GM18909 (cell line): ENCODE measurements at regions not wholly inside any gene's neighbourhood (a gene's known extent, or its start where the extent isn't known, plus 50 kb on each side); places are given as distances from the start of the nearest gene placed in this dataset.

Source experiments
- ATAC-seq: cut with Tn5 transposase; IDR thresholded peaks from one replicate; pipeline ENCODE4 v1.9.1; 2021; ENCODE audit warnings: mild to moderate bottlenecking; ENCODE audit not compliant: unreplicated experiment, poor library complexity

- no peak for ATAC-seq
Observed at GRCh38 chr2:177020524-177021119, 192.0 kb upstream of the HNRNPA3 start.

- ATAC-seq: no peak
Observed at GRCh38 chr2:177021706-177022343, 190.8 kb upstream of the HNRNPA3 start.

- ATAC-seq: no peak
Observed at GRCh38 chr2:177024765-177025164, 187.8 kb upstream of the HNRNPA3 start.

- no peak for ATAC-seq
Observed at GRCh38 chr2:177026253-177026652, 186.3 kb upstream of the HNRNPA3 start.

GRCh38 chr2:177026956-177027355 is 185.6 kb upstream of the HNRNPA3 start:
- no peak for ATAC-seq

- no peak for ATAC-seq
Observed at GRCh38 chr2:177028296-177028695, 184.3 kb upstream of the HNRNPA3 start.

GRCh38 chr2:177029075-177029474 is 183.5 kb upstream of the HNRNPA3 start:
- no peak for ATAC-seq

GRCh38 chr2:177029501-177029900 is 183.1 kb upstream of the HNRNPA3 start:
- ATAC-seq: no peak

- no peak for ATAC-seq
Observed at GRCh38 chr2:177029901-177030300, 182.7 kb upstream of the HNRNPA3 start.

GRCh38 chr2:177030451-177031105 is 182.0 kb upstream of the HNRNPA3 start:
- ATAC-seq: no peak

GRCh38 chr2:177031438-177032180 is 181.0 kb upstream of the HNRNPA3 start:
- no peak for ATAC-seq

- no peak for ATAC-seq
Observed at GRCh38 chr2:177036747-177037146, 175.8 kb upstream of the HNRNPA3 start.

- ATAC-seq: no peak
Observed at GRCh38 chr2:177037569-177037968, 175.0 kb upstream of the HNRNPA3 start.

- no peak for ATAC-seq
Observed at GRCh38 chr2:177038787-177039484, 173.7 kb upstream of the HNRNPA3 start.

- ATAC-seq: no peak
Observed at GRCh38 chr2:177042311-177042710, 170.3 kb upstream of the HNRNPA3 start.

GRCh38 chr2:177044671-177045070 is 167.9 kb upstream of the HNRNPA3 start:
- ATAC-seq: no peak

- ATAC-seq: no peak
Observed at GRCh38 chr2:177048981-177049380, 163.6 kb upstream of the HNRNPA3 start.

- ATAC-seq: no peak
Observed at GRCh38 chr2:177051278-177051677, 161.3 kb upstream of the HNRNPA3 start.

GRCh38 chr2:177052471-177052870 is 160.1 kb upstream of the HNRNPA3 start:
- ATAC-seq: no peak

GRCh38 chr2:177053038-177053437 is 159.6 kb upstream of the HNRNPA3 start:
- ATAC-seq: no peak
